CMK (cell line): ENCODE measurements at regions not wholly inside any gene's neighbourhood (a gene's known extent, or its start where the extent isn't known, plus 50 kb on each side); places are given as distances from the start of the nearest gene placed in this dataset.
"Not testable (repeated sequence)": the region's sequence is repeated elsewhere in the genome, so short reads cannot be mapped to it uniquely, and the experiment has no call there.

Experiments
- DNase-seq: peaks from one replicate; pipeline ENCODE4 v3.0.0-alpha.2; 2010; ENCODE audit warnings: low read depth

DNA sequence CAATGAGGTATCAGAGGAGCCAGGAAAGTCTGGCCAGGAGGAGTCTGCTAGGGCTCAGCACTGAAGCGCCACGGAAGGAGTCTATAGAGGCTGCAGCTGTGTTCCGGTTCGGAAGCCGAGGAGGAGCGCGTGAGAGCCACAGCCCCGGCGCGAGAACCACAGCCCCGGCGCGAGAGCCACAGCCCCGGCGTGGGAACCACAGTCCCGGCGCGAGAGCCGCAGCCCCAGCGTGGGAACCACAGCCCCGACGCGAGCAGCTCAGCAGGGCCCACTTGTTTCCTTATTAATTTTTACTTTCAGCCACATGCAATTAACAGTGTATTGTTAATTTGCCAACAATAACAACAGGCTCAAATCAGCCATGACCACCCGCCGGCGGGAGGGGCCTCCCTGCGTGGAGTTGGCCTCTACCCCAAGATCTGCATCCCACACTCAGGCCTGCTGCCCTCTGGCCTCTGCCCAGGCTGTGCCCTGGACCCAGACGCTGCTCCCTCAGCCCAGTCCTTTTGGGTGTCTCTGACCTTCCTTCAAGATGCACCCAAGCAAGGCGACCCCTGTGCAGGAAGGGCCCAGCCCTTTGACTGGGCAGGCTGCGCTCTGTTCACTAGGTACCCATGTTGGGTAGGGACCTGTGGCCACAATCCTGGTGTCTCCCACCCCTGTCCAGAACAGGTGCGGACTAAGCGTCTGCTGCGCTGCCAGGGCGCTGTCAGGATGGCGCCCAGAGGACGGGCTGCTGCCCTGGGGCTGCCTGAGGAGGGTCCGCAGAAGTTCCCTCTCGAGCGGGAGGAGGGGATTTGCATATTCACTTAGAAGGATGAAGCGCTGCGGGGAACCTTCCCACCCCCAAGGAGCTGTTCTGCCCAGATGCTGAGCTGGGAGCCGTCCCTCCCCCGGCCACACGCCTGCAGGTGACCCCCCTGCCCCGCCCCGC, 113.8 kb downstream of the ADRA2C start:
- no peak for DNase-seq

- peak; percentile 46 for DNase-seq
Observed at GRCh38 chr4:3880615-3881120, 114.5 kb downstream of the ADRA2C start.

DNA sequence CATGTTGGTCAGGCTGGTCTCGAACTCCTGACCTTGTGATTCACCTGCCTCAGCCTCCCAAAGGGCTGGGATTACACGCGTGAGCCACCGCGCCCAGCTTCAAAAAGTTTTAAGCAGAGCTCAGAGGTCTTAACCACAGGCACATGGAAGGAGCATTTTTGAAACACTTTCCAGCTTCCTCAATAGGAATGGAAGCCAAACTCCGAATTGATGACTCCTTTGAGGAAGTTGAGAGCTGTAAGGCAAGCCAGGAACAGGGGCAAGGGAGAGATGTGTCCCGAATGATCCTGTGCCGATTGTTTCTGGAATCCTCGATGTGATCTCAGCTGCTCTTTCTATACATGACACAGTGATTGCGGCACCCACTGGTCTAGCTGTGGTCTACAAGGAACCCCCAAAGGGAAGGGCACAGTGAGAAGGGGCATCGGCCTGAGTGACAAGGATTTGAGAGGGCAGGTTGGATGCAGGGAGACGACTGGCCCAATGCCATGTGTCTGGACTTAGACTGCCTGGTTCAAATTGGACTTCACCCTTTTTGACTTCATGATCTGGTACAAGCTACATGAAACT, 116.2 kb downstream of the ADRA2C start:
- not testable (repeated sequence) for DNase-seq

DNA sequence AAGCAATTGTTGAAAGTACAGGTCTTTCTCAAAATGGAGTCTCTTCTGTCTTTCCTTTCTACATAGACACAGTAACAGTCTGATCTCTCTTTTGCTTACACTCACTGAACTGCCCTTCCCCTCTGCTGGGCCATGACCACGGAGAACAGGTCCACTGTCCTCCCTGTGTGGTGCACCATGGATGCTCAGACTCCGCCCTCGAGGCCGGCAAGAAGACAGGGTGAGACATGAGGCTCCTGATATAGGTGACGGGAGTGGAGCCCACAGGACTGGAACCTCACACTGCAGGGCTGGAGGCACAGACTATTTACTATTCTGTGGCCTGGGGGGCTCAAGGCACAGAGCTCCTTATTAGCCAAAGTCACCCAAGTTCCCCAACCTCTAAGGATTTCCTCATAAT, 118.1 kb downstream of the ADRA2C start:
- DNase-seq = not testable (repeated sequence)

DNA sequence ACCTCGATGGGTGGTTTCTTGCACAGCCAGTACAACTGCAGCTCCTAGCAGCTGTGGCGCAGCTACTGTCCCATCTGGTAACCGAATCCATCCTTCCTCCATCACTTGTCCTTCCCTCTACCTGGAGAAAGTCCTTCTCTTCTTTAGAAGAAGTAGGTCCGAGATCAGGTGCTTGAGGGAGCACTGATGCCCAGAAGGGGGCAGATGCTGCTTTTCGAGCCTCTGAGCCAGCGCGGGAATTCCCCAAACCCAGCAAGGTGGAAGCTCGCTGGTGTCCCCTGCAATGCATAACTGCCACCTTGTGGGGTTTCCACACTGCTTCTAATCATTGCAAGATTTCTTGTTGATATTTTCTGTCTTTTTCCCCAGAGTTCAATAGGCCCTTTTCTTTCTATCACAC, 127.4 kb downstream of the ADRA2C start:
- not testable (repeated sequence) for DNase-seq

- not testable (repeated sequence) for DNase-seq
Observed at GRCh38 chr4:3894086-3894959, 128.1 kb downstream of the ADRA2C start.

DNA sequence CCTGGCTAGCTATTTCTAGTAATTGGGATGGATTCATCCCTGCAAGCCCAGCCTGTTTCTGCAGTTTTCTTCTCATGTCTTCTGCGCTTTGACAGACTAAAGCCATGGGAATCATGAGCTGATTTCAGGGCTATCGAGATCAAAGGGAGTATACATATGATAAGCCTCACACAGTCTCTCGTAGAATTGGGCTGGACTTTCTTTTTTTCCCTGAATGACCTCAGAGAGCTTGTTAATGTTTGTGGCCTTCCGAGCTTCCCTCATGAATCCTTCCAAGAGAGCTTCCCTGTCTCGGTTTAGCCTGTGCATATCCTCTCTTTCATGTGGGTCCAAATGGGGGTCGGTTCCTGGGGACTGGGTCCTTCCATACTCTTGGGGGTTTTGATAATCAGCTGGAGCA, 130.3 kb downstream of the ADRA2C start:
- no peak for DNase-seq

GRCh38 chr4:3896871-3897578, 130.8 kb downstream of the ADRA2C start:
- DNase-seq = not testable (repeated sequence)

- DNase-seq = no peak
Observed at GRCh38 chr4:3898098-3898497, 131.9 kb downstream of the ADRA2C start.

DNA sequence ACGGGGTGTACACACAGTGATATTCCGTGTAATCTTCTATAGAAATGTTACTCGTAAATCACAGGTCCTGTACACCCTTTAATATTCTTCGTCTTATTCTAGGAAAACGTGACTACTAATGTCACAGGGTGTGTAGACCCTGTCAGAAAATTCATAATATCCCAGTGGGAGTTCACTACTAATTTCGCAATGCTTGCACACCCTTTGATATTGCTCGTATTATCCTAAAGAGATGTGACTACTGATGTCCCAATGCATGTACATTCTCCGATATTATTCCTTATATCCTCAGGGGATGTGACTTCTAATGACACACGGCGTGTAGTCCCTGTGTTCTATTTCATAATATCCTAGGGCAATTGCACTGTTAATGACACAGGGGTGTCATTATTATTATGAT, 132.7 kb downstream of the ADRA2C start:
- DNase-seq = not testable (repeated sequence)

- DNase-seq = not testable (repeated sequence)
Observed at GRCh38 chr4:3904264-3904955, 138.2 kb downstream of the ADRA2C start.

GRCh38 chr4:3909616-3910015, 143.4 kb downstream of the ADRA2C start:
- not testable (repeated sequence) for DNase-seq

GRCh38 chr4:3910161-3910950, 144.2 kb downstream of the ADRA2C start:
- not testable (repeated sequence) for DNase-seq

- no peak for DNase-seq
Observed at GRCh38 chr4:3911252-3911856, 145.2 kb downstream of the ADRA2C start.

- not testable (repeated sequence) for DNase-seq
Observed at GRCh38 chr4:3914511-3914910, 148.3 kb downstream of the ADRA2C start.

- DNase-seq = not testable (repeated sequence)
Observed at GRCh38 chr4:3919509-3919908, 153.3 kb downstream of the ADRA2C start.

GRCh38 chr4:3921902-3922301, 155.7 kb downstream of the ADRA2C start:
- not testable (repeated sequence) for DNase-seq

- DNase-seq = not testable (repeated sequence)
Observed at GRCh38 chr4:3925841-3926240, 159.7 kb downstream of the ADRA2C start.

GRCh38 chr4:3926271-3926670, 160.1 kb downstream of the ADRA2C start:
- not testable (repeated sequence) for DNase-seq
